NB4 (cell line): ENCODE measurements at regions not wholly inside any gene's neighbourhood (a gene's known extent, or its start where the extent isn't known, plus 50 kb on each side); places are given as distances from the start of the nearest gene placed in this dataset.
"Not testable (repeated sequence)": the region's sequence is repeated elsewhere in the genome, so short reads cannot be mapped to it uniquely, and the experiment has no call there.

Source experiments
- DNase-seq: peaks from one replicate; pipeline ENCODE4 v3.0.0; 2010; ENCODE audit warnings: low read depth
- H3K4me3 ChIP-seq: one replicate; pipeline ENCODE4 v1.5.1; 2011; ENCODE audit warnings: mild to moderate bottlenecking, low read depth, low read length, moderate library complexity
- MYC ChIP-seq: IDR thresholded peaks from 2 replicates; pipeline ENCODE4 v1.6.1; 2011; ENCODE audit warnings: low read depth, low read length
- POLR2A ChIP-seq: IDR thresholded peaks from 2 replicates; pipeline ENCODE4 v1.6.1; 2011; ENCODE audit warnings: mild to moderate bottlenecking; ENCODE audit not compliant: insufficient read length; ENCODE audit errors: extremely low read depth
- TF ChIP-seq, protein P1 (sequence below): IDR thresholded peaks from 2 replicates; pipeline ENCODE4 v1.6.1; 2011; ENCODE audit warnings: low read depth, low read length
- TF ChIP-seq, protein P2 (sequence below): IDR thresholded peaks from one replicate; pipeline ENCODE4 v1.5.1; 2012; ENCODE audit warnings: low read depth, low read length

DNA sequence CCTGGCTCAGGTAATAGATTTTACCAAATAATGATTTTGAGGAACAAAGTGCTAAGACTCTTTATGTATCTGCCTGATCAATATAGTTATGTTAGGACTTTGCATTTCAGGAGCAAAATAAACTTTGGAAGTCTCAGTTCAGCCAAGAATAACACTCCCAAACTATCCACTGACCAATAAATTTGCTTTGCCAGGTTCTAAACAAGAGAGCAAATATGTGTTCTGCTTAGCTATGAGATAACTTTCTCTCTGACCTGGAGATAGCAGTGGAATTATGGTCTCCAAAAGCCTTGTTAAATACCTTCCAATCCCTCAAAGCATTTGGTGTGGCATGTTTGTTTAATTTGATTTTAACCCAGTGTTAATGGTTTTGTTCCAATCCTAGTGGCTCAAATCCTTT lies 1541.1 kb downstream of the FAM181B start:
- H3K4me3 ChIP-seq: no peak overlapping the region
- TF ChIP-seq POLR2A (no peak), MYC (no peak)
- TF ChIP-seq, protein P1, sequence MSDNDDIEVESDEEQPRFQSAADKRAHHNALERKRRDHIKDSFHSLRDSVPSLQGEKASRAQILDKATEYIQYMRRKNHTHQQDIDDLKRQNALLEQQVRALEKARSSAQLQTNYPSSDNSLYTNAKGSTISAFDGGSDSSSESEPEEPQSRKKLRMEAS: no peak
- TF ChIP-seq, protein P2, sequence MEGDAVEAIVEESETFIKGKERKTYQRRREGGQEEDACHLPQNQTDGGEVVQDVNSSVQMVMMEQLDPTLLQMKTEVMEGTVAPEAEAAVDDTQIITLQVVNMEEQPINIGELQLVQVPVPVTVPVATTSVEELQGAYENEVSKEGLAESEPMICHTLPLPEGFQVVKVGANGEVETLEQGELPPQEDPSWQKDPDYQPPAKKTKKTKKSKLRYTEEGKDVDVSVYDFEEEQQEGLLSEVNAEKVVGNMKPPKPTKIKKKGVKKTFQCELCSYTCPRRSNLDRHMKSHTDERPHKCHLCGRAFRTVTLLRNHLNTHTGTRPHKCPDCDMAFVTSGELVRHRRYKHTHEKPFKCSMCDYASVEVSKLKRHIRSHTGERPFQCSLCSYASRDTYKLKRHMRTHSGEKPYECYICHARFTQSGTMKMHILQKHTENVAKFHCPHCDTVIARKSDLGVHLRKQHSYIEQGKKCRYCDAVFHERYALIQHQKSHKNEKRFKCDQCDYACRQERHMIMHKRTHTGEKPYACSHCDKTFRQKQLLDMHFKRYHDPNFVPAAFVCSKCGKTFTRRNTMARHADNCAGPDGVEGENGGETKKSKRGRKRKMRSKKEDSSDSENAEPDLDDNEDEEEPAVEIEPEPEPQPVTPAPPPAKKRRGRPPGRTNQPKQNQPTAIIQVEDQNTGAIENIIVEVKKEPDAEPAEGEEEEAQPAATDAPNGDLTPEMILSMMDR: no peak
- DNase-seq: no peak

DNA sequence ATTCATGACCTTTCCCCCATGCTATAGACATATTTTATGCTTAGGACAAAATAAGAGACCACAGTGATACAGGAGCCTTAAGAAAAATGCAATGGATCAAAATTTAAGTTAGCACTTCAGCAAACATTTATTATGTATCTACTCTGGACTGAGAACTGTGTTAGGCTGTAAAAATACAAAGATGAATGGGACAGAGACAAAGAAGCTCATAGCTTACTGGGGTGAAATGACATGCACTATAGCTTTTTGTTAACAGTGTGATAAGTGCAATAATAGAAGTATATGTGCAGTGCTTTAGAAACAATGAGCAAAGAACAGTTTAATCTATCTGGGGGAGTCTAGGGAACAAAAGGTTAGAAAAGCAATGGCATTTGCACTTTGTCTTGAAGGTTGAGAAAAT lies 1543.1 kb downstream of the FAM181B start:
- no peak for DNase-seq
- no peak for TF ChIP-seq MYC
- TF ChIP-seq, protein P2: no peak
- no peak for TF ChIP-seq POLR2A
- TF ChIP-seq, protein P1: no peak
- no peak overlapping the region for H3K4me3 ChIP-seq

DNA sequence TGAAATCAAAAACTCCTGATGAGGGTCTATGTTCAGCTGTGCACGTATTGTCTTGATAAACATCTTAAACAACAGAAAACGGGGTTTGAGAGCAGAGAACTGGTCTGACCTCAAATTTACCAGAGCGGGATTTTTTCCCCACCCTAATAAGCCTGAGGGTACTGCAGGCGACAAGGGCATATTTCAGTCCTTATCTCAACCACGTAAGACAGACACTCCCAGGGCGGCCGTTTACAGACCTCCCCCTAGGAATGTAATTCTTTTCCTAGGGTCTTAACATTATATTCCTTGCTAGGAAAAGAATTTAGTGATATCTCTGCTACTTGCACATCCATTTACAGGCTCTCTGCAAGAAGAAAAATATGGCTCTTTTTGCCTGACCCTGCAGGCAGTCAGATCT lies 1546.6 kb downstream of the FAM181B start:
- not testable (repeated sequence) for DNase-seq, H3K4me3 ChIP-seq

DNA sequence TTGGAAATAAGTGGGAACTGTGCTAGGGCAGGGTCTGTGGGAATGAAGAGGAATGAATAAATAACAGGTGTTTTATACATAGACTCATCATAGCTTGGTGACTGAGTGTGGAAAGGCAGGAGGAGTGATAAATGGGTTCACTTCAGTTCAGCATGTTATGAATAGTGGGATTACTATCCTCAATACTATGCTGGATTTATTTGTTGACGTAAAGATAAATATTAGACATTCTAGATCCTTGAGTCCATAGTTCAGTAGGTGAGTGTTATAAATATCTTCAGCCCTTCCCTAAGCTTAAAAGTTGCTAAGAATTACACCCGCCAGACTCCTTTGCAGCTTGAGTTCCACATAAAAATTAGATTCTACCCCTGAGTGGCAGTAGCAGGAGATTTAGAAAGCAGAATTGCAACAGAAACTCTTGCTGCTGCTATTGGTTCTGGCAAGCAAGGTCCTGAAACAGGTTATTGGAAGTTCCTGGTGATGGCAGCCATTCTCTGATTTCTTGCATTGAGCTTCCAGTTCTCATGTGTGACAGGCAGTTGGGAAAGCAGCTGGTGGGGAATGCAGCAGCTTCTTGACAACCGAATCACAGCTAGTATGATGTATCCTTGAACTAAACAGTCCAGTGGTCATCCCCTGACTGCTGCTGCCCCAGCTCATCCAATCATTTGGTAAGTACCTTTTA lies 1558.9 kb downstream of the FAM181B start:
- DNase-seq: no peak

DNA sequence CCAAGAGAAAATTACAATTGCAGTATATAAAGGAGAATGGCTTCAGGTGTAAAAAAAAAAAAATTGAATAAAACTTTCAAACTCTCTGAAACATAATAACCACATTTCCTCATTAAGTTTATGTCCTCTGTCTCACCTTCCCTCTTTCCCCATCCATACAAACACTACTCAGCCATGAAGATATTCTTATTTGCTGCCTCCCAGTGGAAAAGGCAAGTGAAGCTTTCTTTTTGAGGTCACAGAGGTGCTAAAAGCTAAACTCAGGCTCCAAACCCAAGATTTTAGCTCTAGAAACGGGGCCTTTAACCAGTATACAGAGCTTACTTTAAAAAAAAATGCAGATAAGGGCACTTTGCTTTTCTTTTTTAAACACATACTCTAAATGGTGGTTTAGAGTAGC lies 1568.5 kb downstream of the FAM181B start:
- peak; percentile 8 for DNase-seq
- TF ChIP-seq POLR2A (no peak), MYC (no peak)
- TF ChIP-seq, protein P1: no peak
- TF ChIP-seq, protein P2: no peak
- H3K4me3 ChIP-seq: no peak overlapping the region

More for the DNA sequence above, 1558.9 kb downstream of the FAM181B start:
- TF ChIP-seq, protein P1: no peak
- TF ChIP-seq MYC (no peak), POLR2A (no peak)
- TF ChIP-seq, protein P2: no peak
- no peak overlapping the region for H3K4me3 ChIP-seq

DNA sequence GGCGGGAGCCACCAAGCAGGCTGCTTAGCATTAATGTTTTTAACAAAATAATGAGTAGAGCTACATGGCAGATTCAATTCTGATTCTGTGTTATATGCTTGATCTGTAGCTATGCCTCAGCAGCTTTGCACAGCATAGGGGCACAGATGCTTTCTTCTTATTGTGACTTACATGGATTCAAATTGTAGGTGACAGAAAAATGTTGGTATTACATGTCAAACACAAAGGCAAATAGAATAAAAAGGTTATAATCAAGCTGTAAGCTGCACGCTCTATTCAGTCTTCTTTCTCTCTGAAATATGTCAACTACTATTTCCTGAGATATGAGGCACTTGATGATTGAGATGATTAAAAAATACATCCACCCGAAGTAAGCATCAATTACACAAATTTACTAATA lies 1573.8 kb downstream of the FAM181B start:
- H3K4me3 ChIP-seq: no peak overlapping the region
- no peak for DNase-seq
- TF ChIP-seq MYC: no peak

DNA sequence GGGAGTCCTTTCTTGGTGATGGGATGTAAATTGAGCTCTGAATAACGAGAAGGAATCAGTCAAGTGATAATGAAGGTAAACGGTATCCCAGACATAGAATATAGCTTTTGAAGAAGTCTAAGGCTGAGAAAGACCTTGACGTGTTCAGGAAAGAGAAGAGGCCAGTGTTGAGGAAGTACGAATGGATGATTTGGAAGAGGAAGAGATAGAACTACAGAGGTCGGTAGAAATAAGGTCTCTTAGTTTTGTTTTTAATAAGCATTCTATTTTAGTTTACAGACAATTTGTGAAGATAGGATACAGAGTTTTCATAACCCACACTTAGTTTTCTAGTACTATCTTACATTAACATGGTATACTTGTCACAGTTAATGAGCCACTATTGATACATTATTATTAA lies 1598.1 kb downstream of the FAM181B start:
- no peak overlapping the region for H3K4me3 ChIP-seq
- DNase-seq: no peak
- TF ChIP-seq POLR2A (no peak), MYC (no peak)
- TF ChIP-seq, protein P2: no peak
- TF ChIP-seq, protein P1: no peak
